OCI-LY7 (cell line): ENCODE measurements at regions not wholly inside any gene's neighbourhood (a gene's known extent, or its start where the extent isn't known, plus 50 kb on each side); places are given as distances from the start of the nearest gene placed in this dataset.

Experiments used
- BruUV-seq: library from RNA; stranded (reverse); fragments of 400-500 nt; replicated peaks from 2 replicates; lab custom pipeline; 2021; lab: Mats Ljungman, UMichigan
- CTCF ChIA-PET: fragments of 300-600 bp; sonication (Branson Sonifier 250); formaldehyde crosslinking; loops from one replicate; lab custom pipeline; 2022; ENCODE audit warnings: antibody characterized with exemption; ENCODE audit not compliant: unreplicated experiment; lab: Charles Lee
- POLR2A ChIA-PET: fragments of 300-600 bp; sonication (Branson Sonifier 250); formaldehyde crosslinking; loops from one replicate; lab custom pipeline; 2022; ENCODE audit warnings: antibody characterized with exemption; lab: Charles Lee
- DNase-seq: peaks from one replicate; pipeline ENCODE4 v3.0.0-alpha.2; 2015; ENCODE audit warnings: low spot score
- H2AFZ ChIP-seq: fragments of 200-600 bp; sonication (generic), shearing (Covaris generic); 2 replicates; pipeline ENCODE4 v1.6.1; 2014; ENCODE audit warnings: mild to moderate bottlenecking, antibody characterized with exemption, low read length, moderate library complexity
- H3K27ac ChIP-seq: fragments of 200-600 bp; sonication (generic); 2 replicates; pipeline ENCODE4 v1.5.1; 2014; ENCODE audit warnings: mixed run types, low read depth, mild to moderate bottlenecking, moderate library complexity, low read length, inconsistent platforms; ENCODE audit not compliant: poor library complexity, severe bottlenecking
- H3K36me3 ChIP-seq: fragments of 200-600 bp; sonication (generic); 2 replicates; pipeline ENCODE4 v1.6.1; 2014; ENCODE audit warnings: mild to moderate bottlenecking, antibody characterized with exemption, low read length, moderate library complexity, mixed read lengths; ENCODE audit not compliant: insufficient read depth
- H3K4me1 ChIP-seq: fragments of 200-600 bp; sonication (generic); 2 replicates; pipeline ENCODE4 v1.5.1; 2014; ENCODE audit warnings: mild to moderate bottlenecking, low read length; ENCODE audit not compliant: insufficient read depth, poor library complexity, severe bottlenecking
- H3K4me2 ChIP-seq: fragments of 200-600 bp; sonication (generic); 2 replicates; pipeline ENCODE4 v1.6.1; 2014; ENCODE audit warnings: mild to moderate bottlenecking, low read length
- H3K4me3 ChIP-seq: fragments of 200-600 bp; sonication (generic); 2 replicates; pipeline ENCODE4 v1.5.1; 2014; ENCODE audit warnings: mild to moderate bottlenecking, low read depth, low read length; ENCODE audit not compliant: poor library complexity, severe bottlenecking
- H3K79me2 ChIP-seq: fragments of 200-600 bp; sonication (generic); 2 replicates; pipeline ENCODE4 v1.6.1; 2016; ENCODE audit warnings: low read depth, mild to moderate bottlenecking, low read length, moderate library complexity, mixed read lengths; ENCODE audit not compliant: insufficient read depth
- H3K9me2 ChIP-seq: fragments of 200-600 bp; sonication (generic); 2 replicates; pipeline ENCODE4 v1.6.1; 2016; ENCODE audit warnings: mild to moderate bottlenecking, low read length, mixed read lengths; ENCODE audit not compliant: insufficient read depth
- H3K9me3 ChIP-seq: fragments of 200-600 bp; sonication (generic); 2 replicates; pipeline ENCODE4 v1.6.1; 2014; ENCODE audit warnings: mild to moderate bottlenecking, mixed run types, low read length, mixed read lengths
- H4K20me1 ChIP-seq: fragments of 200-600 bp; sonication (generic); 2 replicates; pipeline ENCODE4 v1.6.1; 2014; ENCODE audit warnings: mild to moderate bottlenecking, antibody characterized with exemption, low read length, moderate library complexity, mixed read lengths; ENCODE audit not compliant: insufficient read depth
- EZH2phosphoT487 ChIP-seq: fragments of 200-600 bp; sonication (generic); IDR thresholded peaks from 2 replicates; pipeline ENCODE4 v1.6.1; 2018; ENCODE audit warnings: low read depth, borderline replicate concordance, mild to moderate bottlenecking, mixed run types, antibody characterized with exemption, low read length, moderate library complexity, mixed read lengths
- intact Hi-C: fragments of 100-400 bp; cut with micrococcal nuclease; formaldehyde crosslinking; loops from one replicate; pipeline ENCODE4 v1.10.0; 2022; ENCODE audit not compliant: unreplicated experiment
- TF ChIP-seq, protein P1 (sequence below): fragments of 200-600 bp; sonication (generic); conservative IDR thresholded peaks from 2 replicates; pipeline ENCODE4 v1.5.1; 2014; ENCODE audit warnings: mild to moderate bottlenecking, antibody characterized with exemption, low read length, moderate library complexity, mixed read lengths

DNA sequence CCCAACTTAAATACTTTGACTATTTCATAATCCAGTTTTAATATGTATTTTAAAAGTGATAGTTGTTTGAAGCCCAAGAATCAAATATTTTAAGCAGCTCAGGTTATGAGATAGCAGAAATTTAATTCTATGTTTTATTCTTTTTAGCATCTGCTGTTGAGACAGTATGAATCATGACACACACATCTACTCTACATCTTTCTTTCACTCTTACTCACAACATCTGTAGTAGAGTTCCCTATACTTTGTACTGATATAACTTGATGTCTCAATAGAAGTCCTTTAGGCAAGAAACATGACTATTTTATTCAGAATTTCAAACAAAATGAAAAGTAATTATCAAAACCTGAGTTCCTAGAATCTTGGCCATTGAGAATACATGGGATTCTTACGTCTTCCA, 187.9 kb upstream of the GNPDA2 start:
- no TSS peak for BruUV-seq
- intact Hi-C loops: no loop called here

DNA sequence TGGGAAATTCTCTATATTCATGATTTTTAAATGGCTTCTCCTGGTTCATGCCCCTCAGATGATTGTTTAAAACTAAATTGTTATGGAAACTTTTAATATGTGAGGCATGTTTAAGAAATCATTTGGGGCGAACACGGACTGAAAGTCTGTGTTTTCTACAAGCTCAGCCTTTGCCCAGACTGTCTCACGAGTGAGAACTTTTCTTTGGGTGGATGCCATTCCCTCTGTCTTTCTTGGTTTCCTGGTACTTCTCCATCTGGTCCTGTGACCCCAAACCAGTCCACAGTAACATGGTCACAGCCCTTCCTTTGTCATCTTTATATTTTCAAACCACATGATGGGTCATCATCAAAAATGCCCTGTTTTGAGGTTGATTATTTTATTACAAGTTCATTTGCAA, 186.6 kb upstream of the GNPDA2 start:
- intact Hi-C loops: no loop called here
- POLR2A ChIA-PET: no interaction called here

More for the DNA sequence above, 187.9 kb upstream of the GNPDA2 start:
- ChIA-PET CTCF (no interaction called here), POLR2A (no interaction called here)
- Histone ChIP-seq H3K9me2 (no peaks in the 10 kb centered on the region), H2AFZ (no peak overlapping the region), H3K4me3 (no peak overlapping the region), H3K9me3 (no peaks in the 10 kb centered on the region), H3K27ac (no peak overlapping the region), H3K36me3 (no peaks in the 10 kb centered on the region), H3K4me2 (no peak overlapping the region), H3K4me1 (no peaks in the 10 kb centered on the region), H4K20me1 (no peaks in the 10 kb centered on the region), H3K79me2 (no peaks in the 10 kb centered on the region)
- DNase-seq: no peak
- TF ChIP-seq, protein P1, sequence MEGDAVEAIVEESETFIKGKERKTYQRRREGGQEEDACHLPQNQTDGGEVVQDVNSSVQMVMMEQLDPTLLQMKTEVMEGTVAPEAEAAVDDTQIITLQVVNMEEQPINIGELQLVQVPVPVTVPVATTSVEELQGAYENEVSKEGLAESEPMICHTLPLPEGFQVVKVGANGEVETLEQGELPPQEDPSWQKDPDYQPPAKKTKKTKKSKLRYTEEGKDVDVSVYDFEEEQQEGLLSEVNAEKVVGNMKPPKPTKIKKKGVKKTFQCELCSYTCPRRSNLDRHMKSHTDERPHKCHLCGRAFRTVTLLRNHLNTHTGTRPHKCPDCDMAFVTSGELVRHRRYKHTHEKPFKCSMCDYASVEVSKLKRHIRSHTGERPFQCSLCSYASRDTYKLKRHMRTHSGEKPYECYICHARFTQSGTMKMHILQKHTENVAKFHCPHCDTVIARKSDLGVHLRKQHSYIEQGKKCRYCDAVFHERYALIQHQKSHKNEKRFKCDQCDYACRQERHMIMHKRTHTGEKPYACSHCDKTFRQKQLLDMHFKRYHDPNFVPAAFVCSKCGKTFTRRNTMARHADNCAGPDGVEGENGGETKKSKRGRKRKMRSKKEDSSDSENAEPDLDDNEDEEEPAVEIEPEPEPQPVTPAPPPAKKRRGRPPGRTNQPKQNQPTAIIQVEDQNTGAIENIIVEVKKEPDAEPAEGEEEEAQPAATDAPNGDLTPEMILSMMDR: no peak
- no peak for TF ChIP-seq EZH2phosphoT487

DNA sequence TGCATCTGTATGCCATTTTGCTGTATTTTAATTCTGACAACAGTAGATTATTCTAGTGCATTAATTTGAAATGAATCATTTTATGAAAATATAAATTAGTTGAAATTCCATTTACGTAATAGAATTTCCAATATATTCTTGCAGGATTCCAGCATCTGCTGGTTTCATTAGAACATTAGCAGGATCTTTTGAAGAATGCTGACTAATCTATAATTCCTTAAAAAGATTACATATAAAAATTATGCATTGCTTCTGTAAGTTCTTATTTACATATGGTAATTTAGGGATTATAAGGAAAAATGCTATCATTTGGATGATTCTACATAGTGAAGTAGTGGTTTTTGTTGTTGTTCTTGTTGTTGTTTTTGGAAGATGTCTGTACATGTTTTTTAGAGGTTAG, 182.2 kb upstream of the GNPDA2 start:
- Histone ChIP-seq H4K20me1 (no peaks in the 10 kb centered on the region), H3K27ac (no peak overlapping the region), H3K79me2 (no peaks in the 10 kb centered on the region), H3K4me1 (no peaks in the 10 kb centered on the region), H3K4me3 (no peak overlapping the region), H3K36me3 (no peaks in the 10 kb centered on the region), H3K9me2 (no peaks in the 10 kb centered on the region), H3K4me2 (no peak overlapping the region), H2AFZ (no peak overlapping the region), H3K9me3 (no peaks in the 10 kb centered on the region)
- ChIA-PET POLR2A (no interaction called here), CTCF (no interaction called here)
- BruUV-seq: no TSS peak
- no peak for TF ChIP-seq EZH2phosphoT487
- TF ChIP-seq, protein P1: no peak
- intact Hi-C loops: no loop called here
- no peak for DNase-seq

More for the DNA sequence above, 186.6 kb upstream of the GNPDA2 start:
- CTCF ChIA-PET: no interaction called here
- Histone ChIP-seq H4K20me1 (no peaks in the 10 kb centered on the region), H3K4me2 (no peak overlapping the region), H2AFZ (no peak overlapping the region), H3K9me2 (no peaks in the 10 kb centered on the region), H3K9me3 (no peaks in the 10 kb centered on the region), H3K4me3 (no peak overlapping the region), H3K79me2 (no peaks in the 10 kb centered on the region), H3K4me1 (no peaks in the 10 kb centered on the region), H3K36me3 (no peaks in the 10 kb centered on the region), H3K27ac (no peak overlapping the region)
- TF ChIP-seq EZH2phosphoT487: no peak
- TF ChIP-seq, protein P1: no peak
- no peak for DNase-seq
- BruUV-seq: no TSS peak
